IMR-90 (cell line): ENCODE measurements at regions not wholly inside any gene's neighbourhood (a gene's known extent, or its start where the extent isn't known, plus 50 kb on each side); places are given as distances from the start of the nearest gene placed in this dataset.

Experiments
- ATAC-seq: fragments of 200-7000 bp; cut with Tn5 transposase; 2 replicates; pipeline ENCODE4 v1.9.1; 2020; ENCODE audit warnings: low read depth, mild to moderate bottlenecking, moderate library complexity
- BruUV-seq: library from RNA; stranded (reverse); fragments of 400-500 nt; replicated peaks from 2 replicates; lab custom pipeline; 2021; lab: Mats Ljungman, UMichigan
- CTCF ChIA-PET: fragments of 300-600 bp; formaldehyde crosslinking; extraction: SDS; loops from one replicate; lab custom pipeline; 2021; ENCODE audit warnings: antibody characterized with exemption; lab: Yijun Ruan, JAX
- POLR2A ChIA-PET: fragments of 300-600 bp; sonication (Branson Sonifier 250); formaldehyde crosslinking; loops from one replicate; lab custom pipeline; 2022; ENCODE audit warnings: antibody characterized with exemption; ENCODE audit not compliant: unreplicated experiment; lab: Charles Lee
- DNase-seq: peaks from one replicate; pipeline ENCODE4 v3.0.0; 2013
- H2AFZ ChIP-seq: replicated peaks from 2 replicates; pipeline ENCODE3; 2013; ENCODE audit warnings: low read length, mild to moderate bottlenecking; ENCODE audit not compliant: poor library complexity
- H2AK5ac ChIP-seq: 2 replicates; pipeline ENCODE4 v1.6.1; 2013; ENCODE audit warnings: low read depth, low read length, inconsistent platforms
- H2AK9ac ChIP-seq: replicated peaks from 2 replicates; pipeline ENCODE3; 2013; ENCODE audit warnings: mild to moderate bottlenecking, low read depth, low read length, moderate library complexity; ENCODE audit not compliant: poor library complexity
- H2BK120ac ChIP-seq: 2 replicates; pipeline ENCODE4 v1.6.1; 2013; ENCODE audit warnings: low read depth, low read length, inconsistent platforms
- H2BK15ac ChIP-seq: 3 replicates; pipeline ENCODE4 v1.6.1; 2013; ENCODE audit warnings: low read depth, low read length, inconsistent platforms
- H2BK20ac ChIP-seq: 2 replicates; pipeline ENCODE4 v1.6.1; 2013; ENCODE audit warnings: low read depth, mild to moderate bottlenecking, inconsistent platforms, low read length, moderate library complexity
- H2BK5ac ChIP-seq: 2 replicates; pipeline ENCODE4 v1.6.1; 2013; ENCODE audit warnings: mild to moderate bottlenecking, low read depth, low read length, inconsistent platforms; ENCODE audit not compliant: poor library complexity, severe bottlenecking
- H3K14ac ChIP-seq: replicated peaks from 2 replicates; pipeline ENCODE4 v1.6.1; 2013; ENCODE audit warnings: low read depth, low read length, inconsistent platforms
- H3K18ac ChIP-seq: 2 replicates; pipeline ENCODE4 v1.6.1; 2013; ENCODE audit warnings: low read depth, low read length, control low read depth
- H3K23ac ChIP-seq: 2 replicates; pipeline ENCODE4 v1.6.1; 2013; ENCODE audit warnings: low read depth, low read length, inconsistent platforms
- H3K27ac ChIP-seq: 2 replicates; pipeline ENCODE4 v1.5.1; 2013; ENCODE audit warnings: mild to moderate bottlenecking, control low read depth, low read length; ENCODE audit not compliant: insufficient read depth
- H3K27me3 ChIP-seq: 2 replicates; pipeline ENCODE4 v1.6.1; 2013; ENCODE audit warnings: low read length; ENCODE audit not compliant: control insufficient read depth, insufficient read depth
- H3K36me3 ChIP-seq: 2 replicates; pipeline ENCODE4 v1.6.1; 2013; ENCODE audit warnings: low read length, mixed read lengths; ENCODE audit not compliant: control insufficient read depth, insufficient read depth
- H3K4ac ChIP-seq: 2 replicates; pipeline ENCODE4 v1.6.1; 2013; ENCODE audit warnings: low read depth, low read length, inconsistent platforms
- H3K4me1 ChIP-seq: 2 replicates; pipeline ENCODE4 v1.6.1; 2013; ENCODE audit warnings: low read length, mixed read lengths; ENCODE audit not compliant: control insufficient read depth, insufficient read depth
- H3K4me2 ChIP-seq: 2 replicates; pipeline ENCODE4 v1.6.1; 2013; ENCODE audit warnings: low read depth, mild to moderate bottlenecking, control low read depth, low read length, moderate library complexity
- H3K4me3 ChIP-seq: 2 replicates; pipeline ENCODE4 v1.5.1; 2013; ENCODE audit warnings: low read depth, mild to moderate bottlenecking, control low read depth, low read length, moderate library complexity; ENCODE audit not compliant: insufficient read depth
- H3K56ac ChIP-seq: 2 replicates; pipeline ENCODE4 v1.6.1; 2013; ENCODE audit warnings: low read length, inconsistent platforms; ENCODE audit not compliant: insufficient read depth; ENCODE audit errors: extremely low read depth
- H3K79me1 ChIP-seq, 2 experiments: 2 replicates each; pipeline ENCODE4 v1.6.1; 2013; ENCODE audit warnings: low read length in 2 of 2, inconsistent platforms in 1 of 2, low read depth in 1 of 2
- H3K9ac ChIP-seq: 2 replicates; pipeline ENCODE4 v1.6.1; 2013; ENCODE audit warnings: low read depth, low read length, control low read depth
- H3K9me1 ChIP-seq: 2 replicates; pipeline ENCODE4 v1.6.1; 2013; ENCODE audit warnings: low read length, inconsistent platforms; ENCODE audit not compliant: insufficient read depth
- H3K9me3 ChIP-seq: 2 replicates; pipeline ENCODE4 v1.6.1; 2013; ENCODE audit warnings: low read length; ENCODE audit not compliant: control insufficient read depth, insufficient read depth
- H4K20me1 ChIP-seq: 2 replicates; pipeline ENCODE4 v1.6.1; 2013; ENCODE audit warnings: low read length, inconsistent platforms; ENCODE audit not compliant: insufficient read depth
- H4K5ac ChIP-seq: 2 replicates; pipeline ENCODE4 v1.6.1; 2013; ENCODE audit warnings: mild to moderate bottlenecking, low read depth, low read length, control low read depth
- H4K8ac ChIP-seq, 2 experiments: 2 replicates each; pipeline ENCODE4 v1.6.1; 2013; ENCODE audit warnings: low read depth in 2 of 2, low read length in 2 of 2, control low read depth in 1 of 2, inconsistent platforms in 1 of 2
- H4K91ac ChIP-seq: 2 replicates; pipeline ENCODE4 v1.6.1; 2013; ENCODE audit warnings: low read depth, low read length, inconsistent platforms; ENCODE audit not compliant: insufficient read depth
- BHLHE40 ChIP-seq: fragments of 150-350 bp; IDR thresholded peaks from 2 replicates; pipeline ENCODE4 v1.6.1; 2016; ENCODE audit warnings: mild to moderate bottlenecking, low read depth, low read length
- CEBPB ChIP-seq: IDR thresholded peaks from 2 replicates; pipeline ENCODE4 v1.6.1; 2012; ENCODE audit warnings: low read depth, low read length, improper control_type of control experiment
- CHD1 ChIP-seq: IDR thresholded peaks from 2 replicates; pipeline ENCODE4 v1.6.1; 2012; ENCODE audit warnings: low read depth, low read length, improper control_type of control experiment
- CTCF ChIP-seq: conservative IDR thresholded peaks from 2 replicates; pipeline ENCODE4 v1.5.1; 2012; ENCODE audit warnings: mild to moderate bottlenecking, low read depth, low read length, improper control_type of control experiment
- FOS ChIP-seq: fragments of 150-350 bp; IDR thresholded peaks from 2 replicates; pipeline ENCODE4 v1.6.1; 2016; ENCODE audit warnings: low read depth, low read length
- MAFK ChIP-seq: IDR thresholded peaks from 2 replicates; pipeline ENCODE4 v1.6.1; 2012; ENCODE audit warnings: low read depth, low read length, improper control_type of control experiment
- MAZ ChIP-seq: IDR thresholded peaks from 2 replicates; pipeline ENCODE4 v1.6.1; 2012; ENCODE audit warnings: low read depth, mild to moderate bottlenecking, low read length, improper control_type of control experiment, moderate library complexity, borderline replicate concordance
- NFE2L2 ChIP-seq: fragments of 150-350 bp; IDR thresholded peaks from 2 replicates; pipeline ENCODE4 v1.6.1; 2016; ENCODE audit warnings: low read depth, mild to moderate bottlenecking, low read length
- POLR2A ChIP-seq: IDR thresholded peaks from 2 replicates; pipeline ENCODE4 v1.6.1; 2012; ENCODE audit warnings: mild to moderate bottlenecking, low read depth, low read length
- SMC3 ChIP-seq: fragments of 150-350 bp; IDR thresholded peaks from 2 replicates; pipeline ENCODE4 v1.6.1; 2016; ENCODE audit warnings: low read depth, mild to moderate bottlenecking, antibody characterized with exemption, low read length, moderate library complexity
- WGBS, 2 experiments: methylation state at CpG; one replicate each; pipeline versions ENCODE4 v1.1.5 to v1.1.7; 2013; ENCODE audit warnings: missing lambda C conversion rate in 2 of 2; ENCODE audit not compliant: insufficient read length in 1 of 2; ENCODE audit errors: extremely low coverage in 2 of 2; 5-methylcytosine and 5-hydroxymethylcytosine counted together
- dilution Hi-C: fragments of 300-500 bp; cut with HindIII; formaldehyde crosslinking; loops from one replicate; pipeline ENCODE4 v1.14.3; 2018; ENCODE audit warnings: low sequenced_read_pairs; ENCODE audit not compliant: unreplicated experiment
- in situ Hi-C: fragments of 300-500 bp; cut with MboI; formaldehyde crosslinking; loops from 3 replicates; pipeline ENCODE4 v1.14.3; 2019; ENCODE audit warnings: low sequenced_read_pairs, inconsistent platforms, mixed read lengths
- intact Hi-C: fragments of 100-400 bp; cut with micrococcal nuclease; formaldehyde crosslinking; loops from 2 replicates; pipeline ENCODE4 v1.10.0; 2022

- dilution Hi-C loops (no loop called here), intact Hi-C loops (no loop called here), in situ Hi-C loops (no loop called here)
- no peaks in the 10 kb centered on the region for H3K9me1 ChIP-seq
- H4K8ac ChIP-seq = no peak overlapping the region
- DNase-seq (no peak), ATAC-seq (no peak)
- H2AK9ac ChIP-seq = no peak overlapping the region
- H3K4me3 ChIP-seq = no peak overlapping the region
- no peak overlapping the region for H3K4ac ChIP-seq
- no peaks in the 10 kb centered on the region for H3K79me1 ChIP-seq
- no peak overlapping the region for H3K9ac ChIP-seq
- no peaks in the 10 kb centered on the region for H3K27me3 ChIP-seq
- CTCF ChIA-PET = no interaction called here
- WGBS, 2 experiments = no CpG with 5 or more reads among the region's 2 CpGs
- H3K27ac ChIP-seq = no peak overlapping the region
- H3K4me2 ChIP-seq = no peak overlapping the region
- POLR2A ChIA-PET = no interaction called here
- H3K56ac ChIP-seq = no peak overlapping the region
- H4K20me1 ChIP-seq = no peaks in the 10 kb centered on the region
- no peak overlapping the region for H4K5ac ChIP-seq
- BruUV-seq = no TSS peak
- H3K36me3 ChIP-seq = no peaks in the 10 kb centered on the region
- H3K18ac ChIP-seq = no peak overlapping the region
- TF ChIP-seq BHLHE40 = no peak
- TF ChIP-seq POLR2A = no peak
- no peak for TF ChIP-seq MAZ
- TF ChIP-seq FOS = no peak
- TF ChIP-seq CEBPB = no peak
- no peak for TF ChIP-seq NFE2L2
- TF ChIP-seq CTCF = no peak
- TF ChIP-seq CHD1 = no peak
- TF ChIP-seq SMC3 = no peak
- no peak for TF ChIP-seq MAFK
- no peak overlapping the region for H2BK5ac ChIP-seq
- no peak overlapping the region for H2AK5ac ChIP-seq
- no peak overlapping the region for H4K91ac ChIP-seq
- no peak overlapping the region for H2BK15ac ChIP-seq
- no peak overlapping the region for H2AFZ ChIP-seq
- H3K4me1 ChIP-seq = no peaks in the 10 kb centered on the region
- H2BK120ac ChIP-seq = no peak overlapping the region
- no peaks in the 10 kb centered on the region for H3K9me3 ChIP-seq
- no peak overlapping the region for H2BK20ac ChIP-seq
- H3K14ac ChIP-seq = no peak overlapping the region
- no peak overlapping the region for H3K23ac ChIP-seq
Observed at GRCh38 chr2:182481676-182482075, 54.8 kb upstream of the PDE1A start.
